ENCODE measurements at regions not wholly inside any gene's neighbourhood (a gene's known extent, or its start where the extent isn't known, plus 50 kb on each side); places are given as distances from the start of the nearest gene placed in this dataset.
"Not testable (repeated sequence)": the region's sequence is repeated elsewhere in the genome, so short reads cannot be mapped to it uniquely, and the experiment has no call there.

- not testable (repeated sequence) for TF ChIP-seq CTCF, POLR2A, POLR2AphosphoS5 (IDR thresholded peaks at IDR 0.05)
Observed at GRCh38 chr13:25014398-25014973, 81.5 kb upstream of the PABPC3 start.
